ENCODE measurements at regions not wholly inside any gene's neighbourhood (a gene's known extent, or its start where the extent isn't known, plus 50 kb on each side); places are given as distances from the start of the nearest gene placed in this dataset.

DNA sequence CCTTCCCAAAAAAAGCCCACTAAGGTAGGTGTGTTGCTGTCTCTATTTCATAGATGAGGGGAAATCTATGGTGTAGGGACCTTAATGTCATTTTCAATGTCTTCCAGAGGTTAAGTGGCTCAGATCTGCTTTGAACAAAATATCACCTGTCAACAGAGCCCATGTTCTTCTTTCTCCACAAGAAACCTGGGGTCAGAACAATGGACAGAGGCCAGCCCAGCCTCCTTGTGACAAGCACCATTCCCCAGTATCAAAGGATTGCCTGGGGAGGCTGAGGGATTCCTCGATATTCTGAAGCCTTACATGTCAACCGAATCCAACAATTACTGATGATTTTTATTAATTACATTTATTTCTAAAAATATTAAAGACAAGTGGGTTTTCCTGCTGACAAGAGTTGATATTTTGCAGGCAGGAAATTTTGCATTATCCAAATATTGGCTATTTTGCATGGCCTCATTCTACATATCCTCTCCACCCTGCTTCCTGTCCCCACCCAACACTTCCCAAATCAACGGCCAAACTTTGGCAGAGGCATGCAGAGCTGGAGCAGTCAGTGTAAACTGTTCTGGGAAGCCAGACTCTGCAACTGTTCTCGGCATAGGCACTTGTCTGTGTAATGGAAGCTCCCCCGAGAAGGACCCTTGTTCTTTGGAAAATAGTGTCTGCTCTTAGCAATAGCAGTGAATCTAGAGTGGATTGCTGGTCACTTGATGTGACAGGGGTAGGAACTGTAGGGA lies 281.5 kb downstream of the HS3ST3A1 start:
- TF ChIP-seq, protein P1, sequence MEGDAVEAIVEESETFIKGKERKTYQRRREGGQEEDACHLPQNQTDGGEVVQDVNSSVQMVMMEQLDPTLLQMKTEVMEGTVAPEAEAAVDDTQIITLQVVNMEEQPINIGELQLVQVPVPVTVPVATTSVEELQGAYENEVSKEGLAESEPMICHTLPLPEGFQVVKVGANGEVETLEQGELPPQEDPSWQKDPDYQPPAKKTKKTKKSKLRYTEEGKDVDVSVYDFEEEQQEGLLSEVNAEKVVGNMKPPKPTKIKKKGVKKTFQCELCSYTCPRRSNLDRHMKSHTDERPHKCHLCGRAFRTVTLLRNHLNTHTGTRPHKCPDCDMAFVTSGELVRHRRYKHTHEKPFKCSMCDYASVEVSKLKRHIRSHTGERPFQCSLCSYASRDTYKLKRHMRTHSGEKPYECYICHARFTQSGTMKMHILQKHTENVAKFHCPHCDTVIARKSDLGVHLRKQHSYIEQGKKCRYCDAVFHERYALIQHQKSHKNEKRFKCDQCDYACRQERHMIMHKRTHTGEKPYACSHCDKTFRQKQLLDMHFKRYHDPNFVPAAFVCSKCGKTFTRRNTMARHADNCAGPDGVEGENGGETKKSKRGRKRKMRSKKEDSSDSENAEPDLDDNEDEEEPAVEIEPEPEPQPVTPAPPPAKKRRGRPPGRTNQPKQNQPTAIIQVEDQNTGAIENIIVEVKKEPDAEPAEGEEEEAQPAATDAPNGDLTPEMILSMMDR (IDR thresholded peaks at IDR 0.05), result no peak
- no peak for TF ChIP-seq POLR2A (IDR thresholded peaks at IDR 0.05)

All from esophagus squamous epithelium (tissue), 4 donors.